DND-41 (cell line): ENCODE measurements at regions not wholly inside any gene's neighbourhood (a gene's known extent, or its start where the extent isn't known, plus 50 kb on each side); places are given as distances from the start of the nearest gene placed in this dataset.

ENCODE experiments used
- EZH2 ChIP-seq: IDR thresholded peaks from 3 replicates; pipeline ENCODE4 v1.6.1; 2012; ENCODE audit warnings: borderline replicate concordance, low read depth, mild to moderate bottlenecking, moderate library complexity, low read length, inconsistent platforms; ENCODE audit not compliant: severe bottlenecking
- TF ChIP-seq, protein P1 (sequence below): IDR thresholded peaks from 2 replicates; pipeline ENCODE4 v1.5.1; 2012; ENCODE audit warnings: borderline replicate concordance, low read length, moderate library complexity, mild to moderate bottlenecking; ENCODE audit not compliant: poor library complexity, severe bottlenecking; ENCODE audit errors: extremely low read depth

- TF ChIP-seq, protein P1, sequence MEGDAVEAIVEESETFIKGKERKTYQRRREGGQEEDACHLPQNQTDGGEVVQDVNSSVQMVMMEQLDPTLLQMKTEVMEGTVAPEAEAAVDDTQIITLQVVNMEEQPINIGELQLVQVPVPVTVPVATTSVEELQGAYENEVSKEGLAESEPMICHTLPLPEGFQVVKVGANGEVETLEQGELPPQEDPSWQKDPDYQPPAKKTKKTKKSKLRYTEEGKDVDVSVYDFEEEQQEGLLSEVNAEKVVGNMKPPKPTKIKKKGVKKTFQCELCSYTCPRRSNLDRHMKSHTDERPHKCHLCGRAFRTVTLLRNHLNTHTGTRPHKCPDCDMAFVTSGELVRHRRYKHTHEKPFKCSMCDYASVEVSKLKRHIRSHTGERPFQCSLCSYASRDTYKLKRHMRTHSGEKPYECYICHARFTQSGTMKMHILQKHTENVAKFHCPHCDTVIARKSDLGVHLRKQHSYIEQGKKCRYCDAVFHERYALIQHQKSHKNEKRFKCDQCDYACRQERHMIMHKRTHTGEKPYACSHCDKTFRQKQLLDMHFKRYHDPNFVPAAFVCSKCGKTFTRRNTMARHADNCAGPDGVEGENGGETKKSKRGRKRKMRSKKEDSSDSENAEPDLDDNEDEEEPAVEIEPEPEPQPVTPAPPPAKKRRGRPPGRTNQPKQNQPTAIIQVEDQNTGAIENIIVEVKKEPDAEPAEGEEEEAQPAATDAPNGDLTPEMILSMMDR = no peak
- TF ChIP-seq EZH2 = no peak
Measured at GRCh38 chr2:61770298-61770697, 83.6 kb downstream of the FAM161A start.
